Pulmonary artery endothelial cell (primary cell): ENCODE measurements at regions not wholly inside any gene's neighbourhood (a gene's known extent, or its start where the extent isn't known, plus 50 kb on each side); places are given as distances from the start of the nearest gene placed in this dataset.

Source experiments
- DNase-seq: peaks from one replicate; pipeline ENCODE4 v3.0.0-alpha.2; 2011; ENCODE audit warnings: low read depth, low spot score

DNA sequence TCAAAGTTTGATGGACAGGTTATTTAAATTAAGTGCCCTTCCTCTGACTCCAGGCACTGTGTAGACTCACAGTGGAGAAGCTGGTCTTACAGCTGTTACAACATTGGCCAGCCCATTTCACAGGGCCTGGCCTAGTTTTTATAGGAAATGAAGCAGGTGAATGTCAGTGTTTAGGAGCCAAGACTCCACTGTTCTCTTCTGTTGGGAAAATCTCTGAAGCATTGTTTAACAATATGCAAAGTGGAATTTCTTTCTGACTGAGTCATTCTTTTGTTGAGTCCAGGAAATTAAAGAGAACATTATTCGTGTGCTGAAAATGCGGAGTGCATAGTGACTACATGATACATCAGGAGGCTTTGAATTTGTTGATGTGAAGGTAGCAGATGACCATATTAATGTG lies 64.7 kb downstream of the ARRDC4 start:
- peak; percentile 60 for DNase-seq

DNA sequence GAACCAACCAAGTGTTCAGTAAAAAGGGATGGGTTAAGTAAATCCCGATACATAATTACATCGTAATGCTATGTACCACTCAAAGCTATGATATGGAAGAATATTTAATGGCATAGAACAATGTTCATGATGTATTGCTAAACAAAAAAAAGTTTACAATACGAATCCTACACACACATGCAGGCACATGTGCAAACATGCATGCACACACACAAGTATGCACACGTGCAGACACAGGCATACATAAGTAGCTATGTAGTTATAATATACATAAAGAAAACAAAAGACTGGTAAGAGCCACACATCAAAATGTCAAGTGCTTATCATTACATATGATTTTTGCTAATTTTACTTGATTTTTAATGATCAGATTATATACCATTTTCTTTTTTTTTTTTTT lies 74.2 kb downstream of the ARRDC4 start:
- no peak for DNase-seq

DNA sequence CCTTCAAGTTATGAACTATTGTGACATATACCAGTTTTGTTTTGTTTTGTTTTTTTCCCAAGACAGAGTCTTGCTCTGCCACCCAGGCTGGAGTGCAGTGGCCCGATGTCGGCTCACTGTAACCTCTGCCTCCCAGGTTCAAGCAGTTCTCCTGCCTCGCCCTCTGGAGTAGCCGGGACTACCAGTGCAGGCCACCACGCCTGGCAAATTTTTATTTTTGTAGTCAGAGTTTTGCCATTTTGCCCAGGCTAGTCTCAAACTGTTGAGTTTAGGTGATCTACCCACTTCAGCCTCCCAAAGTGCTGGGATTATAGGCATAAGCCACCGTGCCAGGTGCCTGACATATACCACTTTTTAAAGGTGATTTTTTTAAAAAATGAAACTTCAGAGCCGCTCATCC lies 74.6 kb downstream of the ARRDC4 start:
- DNase-seq: no peak

DNA sequence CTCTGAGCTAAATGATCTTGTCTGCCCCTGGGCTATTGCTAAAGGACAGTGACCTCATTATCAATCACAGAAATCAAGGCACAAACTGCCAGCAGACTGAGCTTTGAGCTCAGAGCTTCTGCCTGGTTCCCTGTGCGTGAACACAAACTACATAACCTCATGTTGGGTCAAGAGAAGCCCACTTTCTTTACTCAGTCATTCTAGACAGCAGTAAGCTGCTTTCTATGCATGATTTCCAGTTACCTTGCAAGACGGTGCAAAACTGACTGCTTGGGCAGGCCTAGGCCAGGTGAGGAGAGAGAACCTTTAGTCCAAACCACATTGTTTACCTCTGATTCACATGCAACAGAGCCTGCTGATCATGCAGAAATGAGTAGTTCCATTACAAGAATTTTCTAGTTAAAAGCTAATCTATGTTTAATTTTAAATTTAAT lies 75.1 kb downstream of the ARRDC4 start:
- DNase-seq: no peak

DNA sequence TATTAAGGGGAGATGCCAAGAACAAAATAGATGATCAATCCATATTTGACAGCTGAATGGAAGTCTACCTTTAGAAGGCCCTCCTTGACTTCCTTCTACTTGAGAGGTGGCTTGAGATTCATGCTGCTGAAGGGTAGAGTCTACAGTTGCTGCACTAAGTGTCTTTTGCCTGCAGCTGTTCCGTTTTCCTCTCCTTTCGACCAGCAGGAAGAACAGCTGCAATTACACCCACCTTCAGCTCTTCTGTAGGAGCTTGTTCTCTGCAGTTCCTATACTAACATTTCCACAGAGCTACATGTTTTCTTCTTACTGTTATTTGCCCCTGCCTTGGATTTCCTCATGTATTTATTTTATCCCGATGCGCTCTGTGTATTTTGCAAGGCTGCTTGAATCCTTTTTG lies 79.1 kb downstream of the ARRDC4 start:
- DNase-seq: no peak

DNA sequence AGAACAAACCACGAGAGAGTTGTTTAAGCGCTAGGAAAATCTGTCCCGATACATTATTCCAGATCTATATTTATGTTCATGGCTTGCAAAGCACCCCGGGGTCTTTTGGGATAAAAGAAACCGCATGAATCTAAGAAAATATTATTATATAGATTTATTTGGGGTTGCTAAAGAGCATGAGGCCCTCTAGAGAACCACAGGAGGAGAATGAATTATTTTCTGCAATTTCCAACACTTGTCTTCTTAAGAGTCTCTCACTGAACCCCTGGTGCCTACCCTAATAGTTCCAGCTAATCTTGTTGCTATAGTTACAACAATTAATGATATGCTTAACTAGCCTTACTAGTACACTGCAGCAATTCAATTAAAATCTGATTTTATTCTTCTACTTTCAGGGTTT lies 79.6 kb downstream of the ARRDC4 start:
- no peak for DNase-seq

DNA sequence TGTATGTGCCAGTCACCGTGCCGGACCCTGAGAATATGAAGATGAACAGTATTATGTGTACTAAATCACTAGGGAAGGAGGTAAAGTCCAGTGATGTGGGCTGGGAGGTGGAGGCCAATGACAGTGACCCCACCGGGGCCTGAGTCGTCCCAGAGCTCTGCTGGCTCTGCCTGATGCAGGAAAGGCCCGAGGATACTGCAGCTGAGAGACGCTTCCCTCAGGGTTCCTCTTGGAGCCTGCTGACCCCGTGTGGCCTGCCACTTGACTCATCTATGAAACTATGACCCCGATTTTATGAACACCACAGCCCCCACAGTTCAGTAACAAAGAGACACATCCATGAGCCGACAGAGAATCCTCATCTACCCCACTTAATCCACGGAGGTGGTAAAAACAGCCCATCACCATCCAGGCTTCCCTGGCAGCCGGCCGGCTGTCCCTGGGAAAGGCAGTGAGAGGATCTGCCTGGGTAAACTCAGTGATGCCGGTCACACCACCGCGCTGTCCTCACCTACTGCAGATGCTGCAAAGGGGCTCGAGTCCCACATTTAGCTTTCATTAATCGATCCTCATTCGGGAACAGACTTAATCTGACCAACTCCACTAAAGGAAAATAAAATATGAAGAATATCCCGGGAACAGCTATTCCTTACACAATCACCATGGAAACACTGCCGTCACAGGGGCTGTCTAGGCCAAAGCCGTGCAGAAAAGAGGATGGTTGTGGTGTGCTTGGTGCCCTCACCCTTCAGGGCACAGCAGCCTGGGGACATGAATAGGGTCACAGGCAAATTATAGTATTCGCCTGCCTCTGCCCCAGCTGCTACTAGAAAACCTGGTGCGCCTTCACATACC lies 82.9 kb downstream of the ARRDC4 start:
- no peak for DNase-seq

DNA sequence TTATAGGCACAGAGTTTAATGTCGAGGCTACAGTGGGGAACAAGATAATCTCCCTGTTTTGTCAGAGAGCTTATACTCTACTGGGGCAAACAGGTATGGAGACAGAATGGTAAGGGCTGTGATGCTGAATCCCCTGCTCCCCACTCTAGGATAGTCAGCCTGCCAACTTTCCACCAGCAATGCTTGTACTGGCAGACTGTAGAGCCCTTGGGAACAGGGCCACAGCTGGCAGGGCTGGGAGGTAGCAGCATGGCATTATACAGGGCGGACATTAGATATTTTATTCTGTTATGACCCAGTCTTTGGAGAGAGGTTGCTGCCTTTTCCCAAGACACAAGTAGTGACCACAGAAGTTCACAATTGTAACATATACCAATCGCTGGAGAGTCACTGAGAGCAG lies 91.2 kb downstream of the ARRDC4 start:
- DNase-seq: no peak

DNA sequence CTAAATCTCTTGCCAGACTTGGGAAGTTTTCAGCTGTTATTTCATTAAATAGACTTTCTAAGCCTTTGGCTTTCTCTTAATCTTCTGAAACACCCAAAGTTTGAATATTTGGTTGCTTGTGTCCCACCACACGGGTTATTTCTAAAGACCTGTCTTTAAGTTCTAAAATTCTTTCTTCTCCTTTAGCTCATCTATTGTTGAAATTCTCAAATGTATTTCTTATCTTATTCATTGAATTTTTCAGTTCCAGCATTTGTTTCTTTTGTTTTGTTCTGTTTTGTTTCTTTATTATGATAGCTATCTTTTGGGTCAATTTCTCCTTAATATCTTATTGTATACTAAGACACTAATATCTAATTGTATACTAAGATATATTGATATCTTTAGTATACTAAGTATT lies 97.0 kb downstream of the ARRDC4 start:
- DNase-seq: no peak

DNA sequence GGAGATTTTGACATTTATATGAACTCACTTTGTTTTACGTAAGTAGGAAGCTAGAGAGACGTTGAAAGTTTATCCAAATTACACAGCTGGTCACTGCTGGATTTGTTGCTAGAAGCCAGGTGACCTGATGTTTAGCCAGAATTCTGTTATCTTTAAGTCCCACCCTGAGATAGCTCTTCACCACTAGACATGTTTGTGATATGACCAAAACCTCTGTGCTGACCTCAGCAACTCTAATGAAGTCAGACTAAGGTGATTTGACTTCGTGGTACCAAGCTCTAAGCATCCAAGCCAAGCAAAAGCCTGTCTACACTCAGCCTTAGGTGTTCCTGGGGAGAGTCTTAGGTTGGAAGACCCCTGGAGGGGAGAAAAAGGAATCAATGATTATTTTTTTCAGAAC lies 102.4 kb downstream of the ARRDC4 start:
- no peak for DNase-seq

DNA sequence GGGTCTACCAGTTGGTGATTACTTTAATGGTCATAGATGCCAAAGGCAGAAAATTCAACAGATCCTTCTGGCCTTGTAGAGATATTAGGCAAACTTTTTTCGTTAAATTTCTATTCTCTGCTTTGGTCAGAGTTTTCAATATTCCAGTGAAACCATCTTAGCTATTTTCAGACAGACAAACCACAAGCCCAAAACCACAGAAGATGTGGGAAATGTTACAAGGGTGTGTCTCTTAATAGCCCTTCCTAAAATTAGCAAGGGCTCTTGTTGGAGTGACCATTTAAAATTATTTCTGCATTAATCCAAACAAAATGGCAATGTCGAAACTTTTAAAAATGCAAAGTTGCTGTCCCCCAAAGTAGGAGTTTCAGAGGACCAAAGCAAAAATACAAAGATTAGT lies 102.8 kb downstream of the ARRDC4 start:
- DNase-seq: no peak

DNA sequence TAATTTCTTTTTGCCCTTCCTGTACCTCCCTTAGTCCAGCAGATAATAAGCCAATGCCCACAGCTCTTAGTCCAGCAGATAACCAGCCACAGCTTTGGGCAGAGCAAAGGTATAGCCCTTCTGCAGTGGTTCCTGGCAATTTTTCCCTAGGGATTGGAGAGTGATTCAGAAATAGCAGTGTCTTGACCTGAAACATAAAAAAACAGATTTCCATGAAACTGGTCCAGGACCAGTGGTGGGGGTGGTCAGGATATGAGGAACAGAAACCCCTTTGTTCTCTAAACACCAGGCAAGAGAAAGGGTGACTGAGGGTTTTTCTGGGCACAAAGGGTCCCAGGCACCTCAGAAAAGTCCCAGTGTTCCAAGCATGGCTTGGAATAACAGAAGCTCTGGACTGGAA lies 103.4 kb downstream of the ARRDC4 start:
- no peak for DNase-seq

DNA sequence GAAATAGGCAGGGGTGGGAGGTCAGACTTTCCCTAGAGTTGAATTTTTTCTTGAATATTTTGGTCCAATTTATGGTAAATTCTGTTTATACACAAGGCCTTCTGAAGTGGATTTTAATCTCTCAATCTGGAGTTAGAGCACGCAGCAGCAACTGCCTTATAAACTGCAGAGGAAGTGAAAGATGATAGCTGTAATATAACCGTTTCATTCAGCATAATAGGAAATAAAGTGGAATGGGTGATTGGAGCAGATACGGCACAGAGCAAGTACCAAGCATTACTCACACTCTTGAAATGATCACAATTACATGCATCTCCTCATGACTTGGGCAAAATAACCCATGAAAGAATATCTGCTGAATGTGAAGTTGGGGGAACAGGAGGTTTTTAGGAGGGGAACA lies 106.8 kb downstream of the ARRDC4 start:
- DNase-seq: no peak

DNA sequence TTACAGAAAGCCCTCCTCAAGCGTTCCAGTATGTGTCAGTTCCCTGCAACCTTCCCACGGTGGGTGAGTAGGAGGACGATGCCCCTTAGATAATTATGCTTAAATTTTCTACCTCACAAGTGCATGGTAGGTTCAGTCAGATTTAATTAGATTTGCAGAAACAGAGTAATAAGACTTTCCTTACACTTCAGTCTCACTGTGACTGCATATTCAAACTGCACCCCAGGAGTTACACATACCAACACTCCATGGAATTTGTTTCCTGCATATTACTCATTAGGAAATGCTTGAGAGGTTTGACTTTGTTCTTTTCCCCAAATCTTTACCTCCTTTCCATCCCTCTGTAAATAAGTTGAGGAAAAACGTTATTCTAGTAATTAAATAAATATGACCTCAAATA lies 108.8 kb downstream of the ARRDC4 start:
- DNase-seq: no peak

DNA sequence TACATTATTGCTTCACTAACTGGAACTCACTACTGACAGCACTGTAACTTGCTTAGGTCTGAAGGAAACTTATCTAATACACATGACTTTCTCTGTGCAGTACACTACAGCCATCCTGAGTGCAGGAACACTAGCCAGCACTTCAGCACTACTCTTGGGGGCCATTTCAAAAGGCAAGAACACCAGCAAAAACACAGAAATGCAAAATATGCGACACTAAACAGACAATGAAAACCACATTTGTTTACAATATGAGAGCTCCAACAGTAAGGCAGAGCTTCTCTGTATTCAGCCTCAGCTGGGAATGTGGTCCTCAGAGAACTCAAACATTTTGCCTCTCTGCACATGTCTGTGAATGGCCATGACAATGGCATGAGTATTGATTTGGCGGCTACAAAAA lies 109.6 kb downstream of the ARRDC4 start:
- DNase-seq: no peak

DNA sequence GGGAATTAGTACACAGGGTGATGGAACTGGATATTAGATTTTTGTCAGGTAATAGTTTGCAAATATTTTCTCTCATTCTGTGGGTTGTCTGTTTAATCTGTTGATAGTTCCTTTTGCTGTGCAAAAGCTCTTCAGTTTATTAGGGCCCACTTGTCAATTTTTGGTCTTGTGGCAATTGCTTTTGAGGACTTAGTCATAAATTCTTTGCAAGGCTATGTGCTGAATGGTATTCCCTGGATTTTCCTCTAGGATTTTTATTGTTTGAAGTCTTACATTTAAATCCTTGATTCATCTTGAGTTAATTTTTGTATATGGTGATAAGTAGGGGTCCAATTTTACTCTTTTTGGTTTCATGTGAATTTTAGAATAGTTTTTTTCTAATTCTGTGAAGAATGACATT lies 111.3 kb downstream of the ARRDC4 start:
- DNase-seq: no peak

DNA sequence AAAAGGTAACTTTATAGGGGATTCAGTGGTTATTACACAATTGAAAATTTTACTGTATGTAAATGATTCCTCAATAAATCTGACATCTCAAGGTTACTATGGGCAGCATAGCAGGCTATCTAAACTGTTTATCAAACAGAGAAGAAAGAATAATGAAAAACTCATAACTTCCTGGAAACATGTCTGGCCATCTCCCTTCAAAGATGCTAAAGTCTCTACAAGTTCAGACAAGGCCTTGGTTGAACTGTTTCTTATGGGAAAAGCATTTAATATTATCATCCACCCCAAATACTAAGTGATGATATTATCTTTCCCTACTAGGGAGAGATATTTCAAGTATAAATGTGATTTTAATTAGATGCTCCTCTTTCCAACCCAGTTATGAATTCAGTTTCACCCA lies 114.9 kb downstream of the ARRDC4 start:
- no peak for DNase-seq

DNA sequence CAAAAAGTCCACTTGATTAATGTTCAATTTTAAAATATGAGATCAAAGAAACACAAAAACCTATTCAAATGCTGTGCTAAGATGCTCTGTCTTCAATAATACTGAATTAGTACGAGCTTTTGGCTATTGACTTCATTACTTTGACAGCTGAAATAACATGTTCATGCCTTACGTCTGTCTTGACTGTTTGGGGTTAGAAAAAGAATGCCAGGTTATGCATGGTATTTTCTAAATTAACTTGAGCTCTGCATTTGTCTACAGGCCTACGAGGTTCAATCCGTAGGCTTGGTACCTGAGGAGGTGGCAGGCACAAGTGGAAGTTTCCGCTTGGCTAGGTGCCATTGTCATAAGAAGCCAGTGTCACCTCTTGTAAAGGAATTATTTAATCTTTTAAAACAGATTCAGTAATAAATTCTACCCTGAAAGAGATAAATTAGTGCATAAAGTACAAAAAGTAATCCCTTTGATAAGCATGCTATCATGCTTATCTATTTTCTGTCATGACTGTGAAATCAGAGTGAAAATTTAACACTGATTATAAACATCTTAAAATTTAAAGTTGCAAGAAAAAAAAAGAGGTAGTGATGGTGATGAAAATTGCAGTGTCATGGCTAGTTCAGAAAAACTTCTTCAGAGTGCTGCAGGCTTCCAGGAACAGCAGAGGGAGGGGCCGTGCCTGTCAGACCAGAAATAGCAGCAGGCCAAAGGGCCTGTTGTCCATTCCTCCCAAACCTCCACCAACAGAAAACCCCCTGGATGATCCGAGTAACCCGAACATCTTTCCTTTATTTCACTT lies 115.7 kb downstream of the ARRDC4 start:
- no peak for DNase-seq

DNA sequence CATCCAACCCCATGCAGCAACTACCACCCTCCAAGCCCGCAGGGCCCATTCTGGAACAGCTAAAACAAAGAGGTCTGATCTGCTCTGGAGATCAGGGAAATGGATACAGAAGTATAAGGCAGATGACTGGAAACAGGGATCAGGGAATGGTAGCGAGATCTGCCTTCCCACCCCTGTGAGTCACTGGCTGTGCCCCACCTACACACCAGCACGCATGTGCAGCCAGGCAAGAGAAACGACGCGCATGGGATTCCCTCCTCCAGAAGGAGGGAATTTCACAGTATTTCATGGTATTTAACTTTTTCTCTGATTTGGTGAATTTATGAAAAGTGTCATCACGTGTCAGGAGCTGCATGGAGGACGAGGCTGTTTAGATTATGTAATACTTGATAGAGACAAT lies 116.7 kb downstream of the ARRDC4 start:
- no peak for DNase-seq

DNA sequence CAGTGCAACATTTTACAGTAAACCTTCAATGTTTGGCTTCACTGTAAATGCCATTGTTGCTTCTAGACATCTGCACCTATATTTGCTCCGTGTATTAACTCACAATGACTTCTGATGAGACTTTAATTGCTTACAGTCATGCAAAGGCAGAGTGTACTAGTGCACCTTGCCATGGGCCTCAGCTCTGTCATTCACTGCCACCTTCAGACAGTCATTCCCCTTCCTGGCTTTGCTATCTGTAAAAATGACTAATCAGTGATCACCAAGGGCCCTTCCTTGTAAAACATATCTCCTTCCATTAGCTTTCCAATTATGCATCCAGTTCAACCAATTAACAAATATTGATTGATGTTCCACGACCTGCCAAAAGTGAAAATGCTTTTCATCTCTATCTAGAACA lies 120.3 kb downstream of the ARRDC4 start:
- DNase-seq: no peak

DNA sequence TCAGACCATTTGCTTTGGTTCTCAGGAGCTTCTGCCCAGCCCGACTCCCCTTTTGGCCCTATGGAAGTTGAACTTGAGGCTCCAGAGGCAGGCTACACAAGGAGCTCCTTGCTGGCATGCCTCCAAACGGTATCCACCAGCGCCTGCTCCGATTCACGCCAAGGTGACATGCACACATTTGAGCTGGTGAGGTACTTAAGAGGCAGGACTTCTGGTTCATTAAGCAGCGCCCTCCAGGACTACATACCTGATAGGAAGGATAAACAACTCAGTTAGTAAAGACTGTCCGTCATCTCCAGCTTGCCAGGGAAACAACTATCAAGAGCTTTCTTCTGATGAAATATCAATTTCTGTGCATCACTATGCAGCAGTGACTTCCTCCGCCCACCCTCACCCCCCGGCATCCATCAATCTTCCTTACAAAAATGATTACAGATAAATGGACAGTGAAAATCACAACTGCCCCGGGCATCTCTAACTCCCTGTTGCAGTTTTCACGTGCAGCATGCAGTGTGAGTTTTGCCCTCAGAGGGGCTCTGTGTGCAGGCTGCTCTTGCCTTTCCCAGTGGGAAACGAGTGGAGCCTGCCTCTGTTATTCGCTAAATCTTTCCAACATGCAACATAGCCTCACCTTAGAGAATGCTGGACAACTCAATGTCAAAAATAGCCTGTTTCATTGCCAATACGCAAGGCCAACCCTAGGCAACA lies 122.9 kb downstream of the ARRDC4 start:
- no peak for DNase-seq

DNA sequence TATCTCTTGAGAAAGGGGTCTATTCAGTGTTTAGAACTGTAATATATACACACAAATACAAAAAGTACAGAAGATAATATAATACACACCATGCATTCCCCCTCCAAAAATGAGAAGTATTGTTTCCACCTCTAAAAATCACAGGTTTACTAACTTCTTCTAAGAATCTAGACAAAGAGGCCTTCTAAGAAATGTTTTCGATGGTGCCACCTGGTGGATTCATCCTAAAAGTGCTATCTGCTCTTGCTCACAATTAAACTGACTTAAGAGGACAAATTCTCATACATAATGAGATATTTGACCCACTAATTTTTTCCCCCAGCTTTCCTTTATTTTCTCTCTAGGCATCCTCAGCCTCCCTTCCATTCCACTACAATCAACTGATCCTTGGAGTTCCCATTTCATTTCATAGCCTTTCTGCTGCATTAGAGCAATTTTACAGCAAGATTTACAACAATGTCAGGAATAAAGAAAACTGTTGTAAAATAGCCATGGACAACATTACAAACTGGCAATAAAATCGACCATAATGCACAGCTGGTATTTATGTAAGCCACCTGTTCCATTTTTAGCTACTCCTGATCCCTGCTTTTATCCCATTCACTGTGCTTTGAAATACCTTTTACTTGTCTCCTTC lies 124.6 kb downstream of the ARRDC4 start:
- DNase-seq: peak; percentile 26
